ENCODE measurements at regions not wholly inside any gene's neighbourhood (a gene's known extent, or its start where the extent isn't known, plus 50 kb on each side); places are given as distances from the start of the nearest gene placed in this dataset.

DNA sequence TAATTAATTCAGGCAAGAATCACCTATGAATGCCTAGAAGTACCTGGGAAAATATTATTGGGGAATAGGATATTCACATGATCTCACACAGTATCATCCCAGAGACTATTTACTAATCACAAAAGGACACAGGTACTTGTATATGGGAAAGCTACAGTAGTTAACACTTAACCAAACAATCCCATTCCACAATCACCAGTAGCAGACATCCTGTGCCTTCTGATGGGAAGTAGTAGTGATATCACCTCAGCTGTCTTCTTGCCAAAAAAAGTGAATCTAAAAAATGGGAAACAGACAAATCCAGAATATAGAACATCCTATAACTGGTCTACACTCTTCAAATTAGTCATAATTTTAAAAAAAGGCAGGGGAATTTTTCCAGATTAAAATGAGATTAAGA, 75.6 kb upstream of the CCDC150 start:
- intact Hi-C loops (cut with DNase I) = no loop called here
- H3K4me1 ChIP-seq = peaks cover 0 to 15% (median 2%) of the 10 kb centered on the region in 12 donors
- H3K27me3 ChIP-seq = no peaks in the 10 kb centered on the region
- H3K9me3 ChIP-seq = peaks cover 0 to 5% (median 0%) of the 10 kb centered on the region in 12 donors
- H3K27ac ChIP-seq = no peak overlapping the region
- H3K36me3 ChIP-seq = no peaks in the 10 kb centered on the region
- no peak for ATAC-seq
- DNase-seq = no peak
- TF ChIP-seq, protein P1, sequence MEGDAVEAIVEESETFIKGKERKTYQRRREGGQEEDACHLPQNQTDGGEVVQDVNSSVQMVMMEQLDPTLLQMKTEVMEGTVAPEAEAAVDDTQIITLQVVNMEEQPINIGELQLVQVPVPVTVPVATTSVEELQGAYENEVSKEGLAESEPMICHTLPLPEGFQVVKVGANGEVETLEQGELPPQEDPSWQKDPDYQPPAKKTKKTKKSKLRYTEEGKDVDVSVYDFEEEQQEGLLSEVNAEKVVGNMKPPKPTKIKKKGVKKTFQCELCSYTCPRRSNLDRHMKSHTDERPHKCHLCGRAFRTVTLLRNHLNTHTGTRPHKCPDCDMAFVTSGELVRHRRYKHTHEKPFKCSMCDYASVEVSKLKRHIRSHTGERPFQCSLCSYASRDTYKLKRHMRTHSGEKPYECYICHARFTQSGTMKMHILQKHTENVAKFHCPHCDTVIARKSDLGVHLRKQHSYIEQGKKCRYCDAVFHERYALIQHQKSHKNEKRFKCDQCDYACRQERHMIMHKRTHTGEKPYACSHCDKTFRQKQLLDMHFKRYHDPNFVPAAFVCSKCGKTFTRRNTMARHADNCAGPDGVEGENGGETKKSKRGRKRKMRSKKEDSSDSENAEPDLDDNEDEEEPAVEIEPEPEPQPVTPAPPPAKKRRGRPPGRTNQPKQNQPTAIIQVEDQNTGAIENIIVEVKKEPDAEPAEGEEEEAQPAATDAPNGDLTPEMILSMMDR (IDR thresholded peaks at IDR 0.05) = no peak
- no peak for TF ChIP-seq POLR2A (IDR thresholded peaks at IDR 0.05)
- H3K4me3 ChIP-seq = no peak overlapping the region

DNA sequence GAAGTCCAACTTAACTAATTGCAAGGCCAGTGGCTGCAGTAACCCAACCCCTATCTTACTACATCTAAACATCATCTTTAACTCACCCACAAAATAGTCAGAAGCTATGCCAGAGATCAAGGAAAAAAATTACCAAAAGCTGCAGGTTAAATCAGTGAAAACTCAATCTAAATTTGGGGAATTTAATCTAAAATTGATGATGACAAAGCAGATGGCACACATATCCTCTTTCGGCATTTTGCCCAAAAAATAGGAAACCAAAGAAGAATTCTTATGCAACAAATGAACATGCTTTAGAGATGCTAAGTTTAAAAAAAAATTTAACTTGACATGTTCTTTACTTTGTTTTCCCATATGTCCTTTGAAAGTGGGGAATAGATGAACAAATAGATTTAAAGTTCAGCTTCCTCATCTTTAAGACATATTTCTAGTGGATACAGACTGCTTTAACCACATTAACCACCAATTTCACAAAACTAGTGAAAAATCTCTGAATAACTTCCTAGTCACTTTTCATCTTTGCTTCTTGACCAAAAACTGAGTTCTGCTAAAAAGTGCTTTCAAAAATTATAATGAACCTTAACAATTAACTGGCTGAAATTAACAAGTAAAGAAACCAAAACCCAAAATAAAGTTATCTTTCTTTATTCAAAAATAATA, 74.3 kb upstream of the CCDC150 start:
- TF ChIP-seq POLR2A (IDR thresholded peaks at IDR 0.05) = no peak
- TF ChIP-seq, protein P1 (IDR thresholded peaks at IDR 0.05) = no peak
- no peaks in the 10 kb centered on the region for H3K27me3 ChIP-seq
- H3K4me3 ChIP-seq = no peak overlapping the region
- H3K36me3 ChIP-seq = no peaks in the 10 kb centered on the region
- ATAC-seq (no peak), DNase-seq (no peak)
- peaks cover 0 to 5% (median 0%) of the 10 kb centered on the region in 12 donors for H3K9me3 ChIP-seq
- H3K4me1 ChIP-seq = peaks cover 0 to 15% (median 2%) of the 10 kb centered on the region in 12 donors
- intact Hi-C loops (cut with DNase I) = no loop called here
- WGBS, 4 donors = 90 to 96% (median 92%) methylated on average over 1 of the region's 1 CpG
- no peak overlapping the region for H3K27ac ChIP-seq

DNA sequence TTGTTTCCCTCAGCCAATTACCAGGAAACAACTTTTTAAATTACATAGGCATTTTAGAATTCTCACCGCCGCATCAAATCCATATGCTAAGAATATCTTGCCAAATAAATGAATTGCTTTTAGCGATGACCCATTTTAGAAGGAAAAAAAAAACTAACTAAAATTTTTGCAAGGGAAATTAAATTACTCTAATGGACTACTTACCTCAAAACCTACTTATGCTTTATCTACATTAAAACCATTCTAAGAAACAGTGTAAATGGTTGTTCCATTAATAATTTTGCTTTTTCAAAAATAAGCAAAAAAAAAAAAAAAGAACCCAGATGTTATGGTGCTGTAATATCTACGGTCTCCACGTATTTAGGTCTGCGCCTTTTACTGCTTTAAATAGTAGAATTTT, 73.5 kb upstream of the CCDC150 start:
- Histone ChIP-seq H3K36me3 (no peaks in the 10 kb centered on the region), H3K9me3 (peaks cover 0 to 4% (median 0%) of the 10 kb centered on the region in 12 donors), H3K27me3 (no peaks in the 10 kb centered on the region), H3K4me1 (peaks cover 0 to 15% (median 2%) of the 10 kb centered on the region in 12 donors), H3K27ac (no peak overlapping the region), H3K4me3 (no peak overlapping the region)
- intact Hi-C loops (cut with DNase I) = no loop called here
- TF ChIP-seq, protein P1 (IDR thresholded peaks at IDR 0.05) = no peak
- no peak for TF ChIP-seq POLR2A (IDR thresholded peaks at IDR 0.05)
- 95 to 98% (median 96%) methylated on average over 6 of the region's 6 CpGs for WGBS, 4 donors
- DNase-seq = no peak
- ATAC-seq = no peak

DNA sequence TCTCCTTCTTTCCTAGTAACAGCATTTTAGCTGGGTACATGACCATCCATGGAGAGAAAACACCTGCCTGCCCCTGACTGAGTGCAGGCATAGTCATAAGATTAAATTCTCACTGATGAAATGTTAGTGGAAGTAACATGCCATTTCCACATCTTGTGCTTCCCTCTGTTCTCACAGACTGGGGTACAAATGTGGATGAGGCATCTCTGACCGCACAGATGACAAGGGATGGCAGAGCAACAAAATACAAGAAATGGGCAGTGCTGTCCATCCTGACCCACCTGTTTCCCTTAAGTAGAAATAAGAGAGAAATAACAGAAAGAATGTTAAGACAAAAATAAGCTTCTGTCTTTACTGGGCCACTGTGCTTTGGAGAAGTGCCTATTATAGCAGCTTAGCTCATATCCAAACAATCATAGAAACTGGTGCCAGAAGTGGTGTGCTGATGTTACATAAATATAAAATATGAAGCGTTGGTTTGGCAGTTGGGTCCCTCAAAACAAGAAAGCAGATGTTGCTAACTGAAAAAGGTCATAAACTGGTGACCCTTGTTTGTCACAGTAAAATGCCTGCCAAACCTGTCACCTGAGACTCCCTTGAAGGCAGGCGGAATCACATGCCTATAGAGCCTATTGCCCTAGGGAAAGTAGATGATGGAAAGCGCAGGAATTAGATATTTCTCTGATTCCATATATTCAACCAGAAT, 72.4 kb upstream of the CCDC150 start:
- WGBS, 4 donors = 37 to 42% (median 40%) methylated on average over 4 of the region's 4 CpGs
- peak overlapping the region in 9 of 12 donors; percentile 19 to 83 (median 63) for H3K27ac ChIP-seq
- TF ChIP-seq, protein P1 (IDR thresholded peaks at IDR 0.05) = no peak
- TF ChIP-seq POLR2A (IDR thresholded peaks at IDR 0.05) = no peak
- H3K36me3 ChIP-seq = no peaks in the 10 kb centered on the region
- no peak for DNase-seq
- intact Hi-C loops (cut with DNase I) = no loop called here
- H3K4me1 ChIP-seq = peaks cover 0 to 15% (median 2%) of the 10 kb centered on the region in 12 donors
- peak in 2 of 4 donors; percentile 60 to 70 for ATAC-seq
- no peaks in the 10 kb centered on the region for H3K27me3 ChIP-seq
- no peaks in the 10 kb centered on the region for H3K9me3 ChIP-seq
- H3K4me3 ChIP-seq = no peak overlapping the region
